Mesodermal cell (in vitro differentiated cells): ENCODE measurements at regions not wholly inside any gene's neighbourhood (a gene's known extent, or its start where the extent isn't known, plus 50 kb on each side); places are given as distances from the start of the nearest gene placed in this dataset.

Experiments
- H3K27ac ChIP-seq: 2 replicates; pipeline ENCODE4 v1.7.0; 2013; ENCODE audit warnings: mild to moderate bottlenecking, low read depth, low read length, moderate library complexity; ENCODE audit not compliant: severe bottlenecking
- H3K36me3 ChIP-seq: 2 replicates; pipeline ENCODE4 v1.7.1; 2013; ENCODE audit warnings: mild to moderate bottlenecking, low read length, moderate library complexity; ENCODE audit not compliant: control insufficient read depth, insufficient read depth
- H3K4me1 ChIP-seq: one replicate; pipeline ENCODE4 v1.7.1; 2013; ENCODE audit warnings: mild to moderate bottlenecking, low read length; ENCODE audit not compliant: insufficient read depth, control insufficient read depth, poor library complexity, severe bottlenecking
- H3K4me3 ChIP-seq: 2 replicates; pipeline ENCODE4 v1.7.0; 2013; ENCODE audit warnings: low read length, control low read depth, mild to moderate bottlenecking; ENCODE audit not compliant: insufficient read depth, poor library complexity, severe bottlenecking; ENCODE audit errors: extremely low read depth
- H3K9me3 ChIP-seq: 2 replicates; pipeline ENCODE4 v1.7.1; 2013; ENCODE audit warnings: mild to moderate bottlenecking, low read length, moderate library complexity; ENCODE audit not compliant: control insufficient read depth
- WGBS, 2 experiments: methylation state at CpG; one replicate each; pipeline ENCODE4 v1.1.5; 2013; ENCODE audit warnings: missing lambda C conversion rate in 2 of 2; ENCODE audit not compliant: insufficient coverage in 2 of 2; 5-methylcytosine and 5-hydroxymethylcytosine counted together

DNA sequence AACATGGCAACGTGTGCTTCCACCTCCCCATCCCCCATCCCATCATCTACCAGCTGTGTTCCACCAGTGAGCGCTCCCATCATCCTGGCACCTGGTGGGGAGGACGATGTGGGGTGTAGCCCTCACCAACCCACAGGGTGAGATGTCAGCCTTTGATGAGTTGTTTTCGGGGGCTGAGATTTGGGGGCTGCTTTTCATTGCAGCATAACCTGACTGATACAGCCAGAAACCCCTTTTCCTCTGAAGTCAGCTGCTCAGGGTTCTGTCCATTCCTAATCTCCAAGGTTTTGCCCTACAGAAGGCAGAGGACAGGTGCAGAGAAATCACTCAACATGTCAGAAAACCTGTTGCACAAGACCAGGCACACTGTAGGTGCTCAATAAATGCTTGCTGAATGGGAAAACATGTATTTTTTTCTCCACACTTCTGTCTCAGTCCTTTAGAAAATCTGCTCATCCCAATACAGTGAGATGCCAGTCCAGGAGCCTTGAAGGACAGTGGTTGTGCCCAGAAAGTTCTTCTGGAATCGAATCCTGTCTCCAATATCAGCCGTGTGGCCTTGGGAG is 239.8 kb downstream of the RBM19 start:
- Histone ChIP-seq H3K36me3 (no peaks in the 10 kb centered on the region), H3K4me1 (peaks cover 18% of the 10 kb centered on the region), H3K9me3 (peaks cover 5% of the 10 kb centered on the region), H3K27ac (no peak overlapping the region), H3K4me3 (no peak overlapping the region)
- WGBS, 2 experiments, result 83 to 100% methylated on average over 2 of the region's 6 CpGs

DNA sequence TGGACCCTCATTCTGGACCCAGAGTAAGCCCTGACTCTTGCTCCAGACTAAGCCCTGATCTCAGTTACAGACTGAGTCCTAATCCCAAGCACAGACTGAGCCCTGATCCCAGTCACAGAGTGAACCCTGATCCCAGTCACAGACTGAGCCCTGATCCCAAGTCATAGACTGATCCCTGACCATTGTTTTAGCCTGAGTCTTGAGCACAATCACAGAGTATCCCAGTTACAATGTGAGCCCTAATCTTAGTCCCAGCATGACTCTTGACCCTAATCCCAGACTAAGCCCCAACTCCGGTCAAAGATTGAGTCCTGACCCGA is 240.6 kb downstream of the RBM19 start:
- H3K27ac ChIP-seq, result no peak overlapping the region
- H3K4me1 ChIP-seq, result peaks cover 19% of the 10 kb centered on the region
- H3K9me3 ChIP-seq, result peaks cover 5% of the 10 kb centered on the region
- H3K4me3 ChIP-seq, result no peak overlapping the region
- 84 to 95% methylated on average over 2 of the region's 2 CpGs for WGBS, 2 experiments
- H3K36me3 ChIP-seq, result no peaks in the 10 kb centered on the region

DNA sequence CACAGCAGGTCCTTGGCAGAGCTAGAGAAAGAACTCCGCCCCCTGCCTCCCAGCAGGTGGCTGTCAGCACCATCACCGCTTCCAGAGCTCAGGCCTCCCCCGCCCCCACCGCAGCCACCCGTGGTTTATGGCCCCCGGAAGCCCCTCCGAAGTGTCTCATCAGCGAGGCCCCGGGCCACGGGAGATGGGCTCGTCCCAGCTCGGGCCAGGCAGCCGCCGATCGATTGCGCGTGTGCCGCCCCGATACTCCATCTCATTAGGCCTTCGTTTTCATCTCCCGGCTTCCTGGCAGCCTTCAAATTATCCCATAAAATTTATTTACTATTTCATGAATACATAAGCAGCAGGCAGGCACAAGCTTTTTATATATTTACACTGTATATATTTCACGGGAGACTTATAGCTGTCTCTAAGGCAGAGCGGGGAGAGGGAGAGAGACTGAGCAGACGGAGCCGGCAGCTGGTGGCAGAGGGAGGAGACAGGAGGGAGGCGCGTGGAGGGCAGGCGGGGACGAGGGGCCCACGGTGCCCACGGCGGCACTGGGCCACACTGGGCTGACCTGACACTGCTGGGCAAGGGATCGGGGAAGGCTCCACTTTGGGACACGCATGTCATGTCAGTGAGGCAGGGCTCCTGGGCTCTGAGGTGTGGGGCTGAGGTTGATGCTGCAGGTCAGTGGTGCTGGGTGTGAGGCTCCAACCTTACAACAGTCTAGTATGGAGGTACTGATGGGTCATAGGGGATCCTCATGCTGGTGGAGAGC is 241.2 kb downstream of the RBM19 start:
- Histone ChIP-seq H3K4me3 (no peak overlapping the region), H3K9me3 (peaks cover 5% of the 10 kb centered on the region), H3K36me3 (no peaks in the 10 kb centered on the region), H3K27ac (no peak overlapping the region), H3K4me1 (peaks cover 21% of the 10 kb centered on the region)
- 62 to 67% methylated on average over 22 to 31 of the region's 34 CpGs for WGBS, 2 experiments

DNA sequence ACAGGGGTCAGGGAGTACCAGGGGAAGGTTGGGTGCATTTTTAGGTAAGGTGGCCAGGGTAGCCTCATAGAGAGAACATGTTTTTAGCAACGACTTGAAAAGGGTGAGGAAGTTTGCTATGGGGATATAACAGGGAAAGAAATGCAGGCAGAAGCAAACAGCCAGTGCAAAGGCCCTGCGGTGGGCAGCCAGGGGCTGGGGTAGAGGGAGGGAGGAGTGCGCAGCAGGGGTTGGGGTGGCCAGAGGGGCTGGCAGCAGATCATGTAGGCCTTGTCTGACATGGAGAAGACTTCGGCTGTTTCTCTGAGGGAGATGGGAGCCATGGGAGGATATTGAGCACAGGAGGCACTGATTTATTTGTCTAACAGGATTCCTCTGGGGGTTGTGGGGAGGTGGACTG is 242.5 kb downstream of the RBM19 start:
- WGBS, 2 experiments, result 84 to 95% methylated on average over 3 to 4 of the region's 4 CpGs
- no peak overlapping the region for H3K4me3 ChIP-seq
- H3K4me1 ChIP-seq, result peaks cover 18% of the 10 kb centered on the region

DNA sequence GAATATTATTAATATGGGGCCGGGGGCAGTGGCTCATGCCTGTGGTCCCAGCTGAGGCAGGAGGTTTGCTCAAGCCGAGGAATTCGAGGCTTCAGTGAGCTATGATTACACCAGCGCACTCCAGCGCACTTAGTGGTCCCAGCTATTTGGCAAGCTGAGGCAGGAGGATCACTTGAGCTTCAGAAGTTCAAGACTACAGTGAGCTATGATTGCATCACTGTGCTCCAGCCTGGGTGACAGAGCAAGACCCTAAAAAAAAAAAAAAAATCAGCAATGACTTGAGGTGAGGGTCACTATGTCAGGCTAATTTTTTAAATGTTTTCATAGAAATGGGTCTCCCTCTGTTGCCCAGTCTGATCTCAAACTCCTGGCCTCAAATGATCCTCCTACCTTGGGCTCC is 243.4 kb downstream of the RBM19 start:
- Histone ChIP-seq H3K9me3 (peaks cover 5% of the 10 kb centered on the region), H3K36me3 (no peaks in the 10 kb centered on the region), H3K4me3 (no peak overlapping the region), H3K4me1 (peaks cover 10% of the 10 kb centered on the region), H3K27ac (no peak overlapping the region)
- 86% methylated on average over 5 of the region's 5 CpGs for WGBS, 2 experiments

More for the DNA sequence above, 242.5 kb downstream of the RBM19 start:
- no peak overlapping the region for H3K27ac ChIP-seq
- H3K9me3 ChIP-seq, result peaks cover 5% of the 10 kb centered on the region
- no peaks in the 10 kb centered on the region for H3K36me3 ChIP-seq

DNA sequence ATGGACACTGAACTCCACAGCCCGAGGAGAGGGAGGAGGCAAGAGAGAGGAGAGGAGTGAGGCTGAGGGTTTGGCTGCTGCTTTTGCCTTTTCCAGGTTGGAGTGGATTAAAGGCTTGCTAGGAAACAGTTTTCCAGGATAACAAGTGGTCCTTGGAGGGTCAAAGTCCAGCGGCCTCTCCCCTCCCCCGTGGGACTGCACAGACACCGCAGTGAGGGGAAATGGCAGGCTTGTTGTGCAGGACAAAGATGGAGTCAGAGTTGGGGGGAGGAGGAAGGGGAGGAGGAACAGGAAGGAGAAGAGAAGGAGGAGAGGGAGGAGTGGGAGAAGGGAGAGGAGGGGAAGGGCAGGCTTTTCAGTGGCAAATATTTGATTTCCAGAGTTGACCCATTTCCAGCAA is 245.5 kb downstream of the RBM19 start:
- 52 to 70% methylated on average over 2 of the region's 4 CpGs for WGBS, 2 experiments
- Histone ChIP-seq H3K27ac (no peak overlapping the region), H3K4me1 (peaks cover 8% of the 10 kb centered on the region), H3K9me3 (no peaks in the 10 kb centered on the region), H3K4me3 (no peak overlapping the region), H3K36me3 (no peaks in the 10 kb centered on the region)

DNA sequence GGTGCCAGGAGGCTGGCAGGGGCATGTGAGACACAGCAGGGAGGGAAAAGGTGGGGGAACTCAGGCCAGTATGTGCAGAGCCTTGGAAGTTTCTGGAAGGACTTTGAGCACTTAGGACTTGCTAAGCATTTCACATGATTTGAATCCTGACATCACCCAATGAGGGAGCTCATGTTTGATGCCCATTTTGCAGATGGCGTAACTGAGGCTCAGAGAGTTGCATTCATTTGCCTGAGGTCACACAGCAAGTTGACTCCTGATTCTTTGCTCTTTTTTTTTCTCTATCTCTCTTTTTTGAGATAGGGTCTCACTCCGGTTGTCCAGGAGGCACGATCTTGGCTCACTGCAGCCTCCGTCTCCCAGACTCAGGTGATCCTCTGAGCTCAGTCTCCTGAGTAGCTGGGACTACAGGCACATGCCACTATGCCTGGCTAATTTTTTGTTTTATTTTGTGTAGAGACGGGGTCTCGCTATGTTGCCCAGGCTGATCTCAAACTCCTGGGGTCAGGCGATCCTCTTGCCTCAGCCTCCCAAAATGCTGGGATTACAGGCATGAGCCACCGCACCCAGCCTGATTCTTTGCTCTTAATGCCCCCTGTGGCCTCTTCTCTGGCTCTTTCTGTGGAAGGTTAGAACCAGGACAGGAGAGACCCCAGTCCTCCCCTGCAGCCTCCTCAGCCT is 246.1 kb downstream of the RBM19 start:
- 82 to 98% methylated on average over 4 to 6 of the region's 8 CpGs for WGBS, 2 experiments
- Histone ChIP-seq H3K4me1 (peaks cover 8% of the 10 kb centered on the region), H3K36me3 (no peaks in the 10 kb centered on the region), H3K4me3 (no peak overlapping the region), H3K9me3 (no peaks in the 10 kb centered on the region), H3K27ac (no peak overlapping the region)

DNA sequence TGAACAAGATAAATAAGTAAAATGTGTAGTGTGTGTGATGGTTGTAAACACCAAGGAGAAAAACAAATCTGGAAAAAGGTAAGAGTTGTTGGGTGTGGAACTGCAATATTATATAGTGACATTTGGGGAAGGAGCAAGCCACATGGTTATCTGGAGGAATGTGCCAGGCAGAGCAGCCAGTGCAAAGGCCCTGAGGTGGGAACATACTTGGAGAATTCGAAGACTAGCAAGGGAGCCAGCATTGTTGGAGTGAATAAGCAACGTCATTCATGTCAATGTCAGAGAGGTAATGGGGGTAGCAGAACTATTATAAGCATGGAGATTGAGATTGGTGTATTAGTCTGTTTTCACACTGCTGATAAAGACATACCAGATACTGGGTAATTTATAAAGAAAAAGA is 241.5 kb upstream of the LHX5 start:
- no peaks in the 10 kb centered on the region for H3K36me3 ChIP-seq
- H3K4me1 ChIP-seq, result no peaks in the 10 kb centered on the region
- H3K9me3 ChIP-seq, result no peaks in the 10 kb centered on the region
- H3K27ac ChIP-seq, result no peak overlapping the region
- 83 to 100% methylated on average over 2 of the region's 2 CpGs for WGBS, 2 experiments
- H3K4me3 ChIP-seq, result no peak overlapping the region

DNA sequence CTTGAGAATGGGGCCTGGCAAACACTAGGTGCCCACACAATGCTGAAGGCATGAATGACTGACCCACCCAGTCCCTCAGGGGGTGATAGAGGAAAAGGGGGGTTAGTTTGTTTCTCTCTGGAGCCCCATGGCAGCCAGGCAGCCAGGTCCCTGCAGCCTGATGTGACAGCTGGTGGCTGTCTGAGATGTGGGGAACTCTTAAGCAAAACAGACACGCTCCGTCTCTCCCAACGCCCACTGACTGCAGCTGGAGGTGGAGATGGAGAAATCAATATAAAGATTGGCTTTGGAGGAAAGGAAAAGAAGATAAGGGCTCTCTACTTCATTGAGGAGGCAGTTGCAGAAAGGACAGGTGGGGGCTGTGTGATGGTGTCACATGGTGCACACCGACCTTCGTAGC is 240.8 kb upstream of the LHX5 start:
- Histone ChIP-seq H3K4me1 (no peaks in the 10 kb centered on the region), H3K4me3 (no peak overlapping the region), H3K36me3 (no peaks in the 10 kb centered on the region), H3K9me3 (no peaks in the 10 kb centered on the region), H3K27ac (no peak overlapping the region)
- 96 to 99% methylated on average over 5 of the region's 5 CpGs for WGBS, 2 experiments

DNA sequence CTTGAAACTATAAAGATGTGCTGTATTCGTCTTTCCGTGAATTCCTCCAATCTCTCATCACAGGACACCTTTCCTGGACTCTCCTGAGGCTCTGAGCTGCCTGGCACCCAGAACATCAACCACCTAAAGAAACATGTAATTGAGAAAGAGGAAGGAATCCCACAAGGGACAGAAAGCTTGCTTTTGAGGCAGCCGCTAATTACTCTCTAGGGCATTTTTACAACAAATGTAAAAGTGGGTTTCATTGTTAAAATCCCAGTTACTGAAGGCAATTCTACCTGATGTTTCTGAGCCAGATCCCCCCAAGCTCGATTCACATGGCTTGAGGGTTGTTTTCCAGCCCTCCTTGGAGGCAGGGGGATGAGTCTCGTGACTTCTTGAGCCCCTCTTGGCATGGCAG is 238.5 kb upstream of the LHX5 start:
- Histone ChIP-seq H3K27ac (no peak overlapping the region), H3K4me1 (no peaks in the 10 kb centered on the region), H3K36me3 (no peaks in the 10 kb centered on the region), H3K4me3 (no peak overlapping the region), H3K9me3 (no peaks in the 10 kb centered on the region)
- WGBS, 2 experiments, result 90 to 93% methylated on average over 2 of the region's 5 CpGs

DNA sequence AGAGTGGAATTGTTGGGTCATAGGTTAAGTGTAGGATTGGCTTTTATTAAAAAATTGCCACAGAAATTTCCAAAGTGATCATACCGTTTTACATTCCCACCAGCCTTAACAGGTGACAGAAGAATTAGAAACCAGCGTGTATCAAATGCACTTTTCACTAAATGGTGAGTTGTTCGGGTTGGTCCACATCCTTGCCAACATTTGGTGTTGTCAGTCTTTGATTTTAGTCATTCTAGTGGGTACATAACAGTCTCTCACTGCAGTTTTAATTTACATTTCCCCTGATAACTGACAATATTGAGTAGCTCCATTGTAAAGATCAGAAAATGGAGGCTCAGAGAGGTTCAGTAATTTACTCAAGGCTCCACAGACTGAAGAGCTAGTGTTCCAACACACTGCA is 237.8 kb upstream of the LHX5 start:
- Histone ChIP-seq H3K4me3 (no peak overlapping the region), H3K27ac (no peak overlapping the region), H3K9me3 (no peaks in the 10 kb centered on the region), H3K4me1 (no peaks in the 10 kb centered on the region), H3K36me3 (no peaks in the 10 kb centered on the region)
- 100% methylated on average over 1 of the region's 3 CpGs; no CpG with 5 or more reads in 1 of the 2 experiments for WGBS, 2 experiments
